Body of pancreas (tissue), 4 donors: ENCODE measurements at regions not wholly inside any gene's neighbourhood (a gene's known extent, or its start where the extent isn't known, plus 50 kb on each side); places are given as distances from the start of the nearest gene placed in this dataset.

Experiments used
- CTCF ChIP-seq, 7 experiments: fragments of 450-650 bp in 4 of 7; fragments of 200-600 bp in 3 of 7; sonication (generic) in 3 of 7; IDR thresholded peaks; one replicate each; pipeline ENCODE4 v1.5.1; 2016 to 2019; ENCODE audit warnings: antibody characterized with exemption in 7 of 7
- POLR2A ChIP-seq, 3 donors: fragments of 450-650 bp; IDR thresholded peaks; one replicate each; pipeline ENCODE4 v1.6.1; 2016; ENCODE audit warnings: antibody characterized with exemption in 3 of 3, mild to moderate bottlenecking in 2 of 3

GRCh38 chr4:166622425-166622977 lies 611.8 kb downstream of the SPOCK3 start:
- TF ChIP-seq CTCF (IDR thresholded peaks at IDR 0.05) (no peak), POLR2A (IDR thresholded peaks at IDR 0.05) (no peak)
